ENCODE measurements at regions not wholly inside any gene's neighbourhood (a gene's known extent, or its start where the extent isn't known, plus 50 kb on each side); places are given as distances from the start of the nearest gene placed in this dataset.

- TF ChIP-seq POLR2A (IDR thresholded peaks at IDR 0.05; ENCODE audit: low read depth) (no peak), POLR2AphosphoS5 (IDR thresholded peaks at IDR 0.05) (no peak)
Measured at GRCh38 chr4:185092535-185093197, 50.4 kb upstream of the SLC25A4 start.

Measured in esophagus muscularis mucosa (tissue), 2 donors.